ENCODE measurements at regions not wholly inside any gene's neighbourhood (a gene's known extent, or its start where the extent isn't known, plus 50 kb on each side); places are given as distances from the start of the nearest gene placed in this dataset.

- no peak for DNase-seq
- Histone ChIP-seq H3K36me3 (no peaks in the 10 kb centered on the region), H3K4me1 (no peaks in the 10 kb centered on the region), H3K4me3 (no peak overlapping the region), H3K27ac (no peak overlapping the region), H3K27me3 (no peaks in the 10 kb centered on the region), H3K9me3 (no peaks in the 10 kb centered on the region)
- TF ChIP-seq CTCF (IDR thresholded peaks at IDR 0.05) (no peak), POLR2A (IDR thresholded peaks at IDR 0.05) (no peak)
These were observed 482.9 kb upstream of the KIF2A start for GRCh38 chr5:61823065-61823464.

GRCh38 chr5:61823781-61824180 lies 482.2 kb upstream of the KIF2A start:
- no peak for TF ChIP-seq CTCF (IDR thresholded peaks at IDR 0.05)
- no peak for TF ChIP-seq POLR2A (IDR thresholded peaks at IDR 0.05)
- no peaks in the 10 kb centered on the region for H3K36me3 ChIP-seq
- no peak overlapping the region for H3K4me3 ChIP-seq
- no peaks in the 10 kb centered on the region for H3K27me3 ChIP-seq
- no peaks in the 10 kb centered on the region for H3K4me1 ChIP-seq
- H3K9me3 ChIP-seq: no peaks in the 10 kb centered on the region
- no peak overlapping the region for H3K27ac ChIP-seq
- DNase-seq: no peak

- no peak for DNase-seq
- no peaks in the 10 kb centered on the region for H3K27me3 ChIP-seq
- TF ChIP-seq POLR2A (IDR thresholded peaks at IDR 0.05): no peak
- TF ChIP-seq CTCF (IDR thresholded peaks at IDR 0.05): no peak
- no peaks in the 10 kb centered on the region for H3K9me3 ChIP-seq
- no peaks in the 10 kb centered on the region for H3K4me1 ChIP-seq
- H3K36me3 ChIP-seq: no peaks in the 10 kb centered on the region
- H3K27ac ChIP-seq: no peak overlapping the region
- no peak overlapping the region for H3K4me3 ChIP-seq
These were observed 481.6 kb upstream of the KIF2A start for GRCh38 chr5:61824396-61824795.

- Histone ChIP-seq H3K4me1 (no peaks in the 10 kb centered on the region), H3K27ac (no peak overlapping the region), H3K36me3 (no peaks in the 10 kb centered on the region), H3K9me3 (no peaks in the 10 kb centered on the region), H3K27me3 (no peaks in the 10 kb centered on the region), H3K4me3 (no peak overlapping the region)
- TF ChIP-seq CTCF (IDR thresholded peaks at IDR 0.05) (no peak), POLR2A (IDR thresholded peaks at IDR 0.05) (no peak)
- no peak for DNase-seq
These were observed 478.5 kb upstream of the KIF2A start for GRCh38 chr5:61827445-61827975.

GRCh38 chr5:61828856-61829255 lies 477.1 kb upstream of the KIF2A start:
- H3K4me1 ChIP-seq: no peaks in the 10 kb centered on the region
- no peak for DNase-seq
- no peak overlapping the region for H3K4me3 ChIP-seq
- no peaks in the 10 kb centered on the region for H3K9me3 ChIP-seq
- TF ChIP-seq CTCF (IDR thresholded peaks at IDR 0.05) (no peak), POLR2A (IDR thresholded peaks at IDR 0.05) (no peak)
- H3K27me3 ChIP-seq: no peaks in the 10 kb centered on the region
- no peaks in the 10 kb centered on the region for H3K36me3 ChIP-seq
- H3K27ac ChIP-seq: no peak overlapping the region

GRCh38 chr5:61831736-61832135 lies 474.3 kb upstream of the KIF2A start:
- TF ChIP-seq CTCF (IDR thresholded peaks at IDR 0.05): no peak
- TF ChIP-seq POLR2A (IDR thresholded peaks at IDR 0.05): no peak
- Histone ChIP-seq H3K4me1 (no peaks in the 10 kb centered on the region), H3K27me3 (no peaks in the 10 kb centered on the region), H3K27ac (no peak overlapping the region), H3K4me3 (no peak overlapping the region), H3K9me3 (no peaks in the 10 kb centered on the region), H3K36me3 (no peaks in the 10 kb centered on the region)
- no peak for DNase-seq
